SHP77 (cell line): ENCODE measurements at regions not wholly inside any gene's neighbourhood (a gene's known extent, or its start where the extent isn't known, plus 50 kb on each side); places are given as distances from the start of the nearest gene placed in this dataset.
"Not testable (repeated sequence)": the region's sequence is repeated elsewhere in the genome, so short reads cannot be mapped to it uniquely, and the experiment has no call there.

Source experiments
- DNase-seq, 2 experiments: peaks; one replicate each; lab custom pipeline; 2025; lab: John Stamatoyannopoulos, UW

DNA sequence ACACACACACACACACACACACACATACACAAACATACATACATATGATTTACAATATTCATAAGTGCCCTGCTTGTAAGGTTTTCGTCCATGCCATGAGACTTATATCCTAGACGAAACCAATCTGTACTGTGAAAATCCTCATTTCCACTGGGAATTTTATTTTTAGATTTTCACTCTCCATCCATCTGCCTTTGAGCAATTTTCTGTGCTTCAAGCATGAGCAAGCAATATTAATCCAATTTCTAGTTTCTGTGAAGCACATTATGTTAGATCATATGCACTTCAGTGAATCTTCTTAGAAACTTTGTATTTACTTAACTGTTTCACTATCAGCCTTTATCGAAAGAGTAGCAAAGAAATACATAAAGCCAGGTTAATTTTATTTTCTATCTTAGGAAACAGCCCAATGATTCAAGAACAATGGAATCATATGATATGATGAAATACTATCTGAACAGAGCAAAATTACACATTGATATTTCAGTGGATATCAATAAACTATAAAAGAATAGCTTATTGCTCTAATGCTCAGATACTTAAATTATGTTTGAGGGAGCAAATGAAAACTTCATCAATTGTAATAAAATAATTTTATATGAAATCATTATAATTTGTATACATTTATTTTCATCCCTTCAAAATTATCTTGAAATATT, 1100.7 kb upstream of the MIR17HG start:
- DNase-seq: no peak

DNA sequence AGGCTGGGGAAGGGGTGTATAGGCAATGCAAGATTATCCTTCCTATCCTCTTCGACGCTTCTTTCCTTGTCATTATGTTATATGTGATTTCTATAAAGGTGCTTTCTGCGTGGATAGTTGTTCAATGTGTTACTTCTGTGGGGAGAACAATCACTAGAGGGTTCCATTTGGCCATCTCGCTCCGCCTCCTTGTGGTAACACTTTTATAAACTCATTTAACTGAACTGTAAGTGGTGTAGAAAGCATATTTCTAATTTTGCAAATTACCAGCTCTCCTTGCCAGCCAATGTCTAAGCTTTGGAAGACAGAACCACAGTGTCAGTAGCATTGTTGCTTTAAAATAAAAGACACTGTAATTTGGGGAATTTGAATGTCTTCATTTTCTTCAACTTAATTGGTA, 1093.7 kb upstream of the MIR17HG start:
- no peak for DNase-seq

- no peak for DNase-seq
Measured at GRCh38 chr13:90254437-90254836, 1093.0 kb upstream of the MIR17HG start.

- no peak for DNase-seq
Measured at GRCh38 chr13:90256746-90257145, 1090.7 kb upstream of the MIR17HG start.

DNA sequence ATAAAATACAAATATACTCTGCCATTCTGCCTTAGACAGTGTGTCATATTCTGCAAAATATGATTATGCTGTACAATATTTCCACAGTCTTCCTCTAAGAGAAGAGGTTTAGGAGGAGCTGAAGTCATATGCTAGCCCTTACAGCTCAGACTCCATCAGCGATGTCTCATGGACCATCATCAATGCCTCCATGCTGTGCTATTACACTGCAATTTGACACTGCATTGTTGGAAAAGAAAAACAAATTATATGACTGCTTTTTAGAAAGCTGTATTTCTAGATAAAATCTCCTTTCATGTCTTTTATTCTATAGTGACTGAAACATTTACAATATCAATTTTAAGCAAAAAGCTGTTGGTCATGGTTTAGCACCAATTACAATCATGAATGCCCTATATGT, 1089.4 kb upstream of the MIR17HG start:
- no peak for DNase-seq

GRCh38 chr13:90261343-90261742, 1086.1 kb upstream of the MIR17HG start:
- DNase-seq: no peak

DNA sequence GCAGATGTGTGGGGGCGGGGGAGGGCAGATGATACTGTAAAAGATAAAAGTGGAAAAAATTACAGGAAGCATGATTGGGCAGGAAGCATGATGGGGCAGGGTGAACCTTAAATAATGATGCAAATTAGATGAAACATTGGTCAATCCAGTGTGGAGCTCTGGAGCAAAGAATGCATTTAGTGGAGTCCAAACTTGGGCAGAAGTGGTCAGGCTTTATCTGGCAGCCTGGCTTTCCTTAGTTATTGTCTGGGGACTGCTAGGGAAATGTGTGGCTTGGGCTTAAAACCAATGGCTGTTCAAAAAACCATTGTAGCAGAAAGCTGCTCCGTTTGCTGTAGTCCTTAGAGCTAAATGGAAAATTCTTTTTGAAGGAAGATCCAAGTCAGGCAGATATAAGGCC, 1077.3 kb upstream of the MIR17HG start:
- DNase-seq: no peak

DNA sequence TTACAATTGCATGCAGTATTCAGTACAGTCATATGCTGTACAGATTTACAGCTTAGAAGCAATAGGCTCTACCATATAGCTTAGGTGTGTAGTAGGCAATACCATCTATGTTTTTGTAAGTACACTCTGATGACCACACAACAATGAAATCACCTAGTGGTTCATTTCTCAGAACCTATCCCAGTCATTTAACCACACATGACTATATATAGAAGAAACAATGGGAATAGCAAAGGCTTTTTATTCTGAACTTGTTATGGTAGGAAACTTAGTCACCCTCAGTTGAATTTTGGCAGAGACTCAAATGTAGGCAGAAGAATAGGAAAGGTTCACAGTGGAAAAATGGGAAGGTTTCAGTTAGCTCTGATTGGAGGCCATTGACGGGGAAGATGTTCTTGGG, 1075.1 kb upstream of the MIR17HG start:
- DNase-seq: no peak

DNA sequence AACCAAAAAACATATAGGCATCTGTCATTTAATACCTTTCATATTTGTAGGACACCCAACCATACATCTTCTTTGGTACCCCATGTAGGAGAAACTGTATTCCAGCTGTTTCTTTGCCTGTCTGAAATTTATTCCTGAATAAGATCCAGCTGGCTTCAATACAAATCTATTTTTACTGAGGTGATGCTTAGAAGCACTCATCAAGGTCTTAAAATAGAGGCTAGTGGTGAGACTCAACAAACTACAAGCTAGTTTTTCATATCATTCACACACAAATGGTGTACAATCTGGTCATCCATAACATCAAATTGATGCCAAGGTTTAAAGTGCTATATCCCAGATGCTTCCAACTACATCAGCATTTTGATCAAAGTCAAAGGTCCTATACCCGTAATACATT, 1071.3 kb upstream of the MIR17HG start:
- no peak for DNase-seq

DNA sequence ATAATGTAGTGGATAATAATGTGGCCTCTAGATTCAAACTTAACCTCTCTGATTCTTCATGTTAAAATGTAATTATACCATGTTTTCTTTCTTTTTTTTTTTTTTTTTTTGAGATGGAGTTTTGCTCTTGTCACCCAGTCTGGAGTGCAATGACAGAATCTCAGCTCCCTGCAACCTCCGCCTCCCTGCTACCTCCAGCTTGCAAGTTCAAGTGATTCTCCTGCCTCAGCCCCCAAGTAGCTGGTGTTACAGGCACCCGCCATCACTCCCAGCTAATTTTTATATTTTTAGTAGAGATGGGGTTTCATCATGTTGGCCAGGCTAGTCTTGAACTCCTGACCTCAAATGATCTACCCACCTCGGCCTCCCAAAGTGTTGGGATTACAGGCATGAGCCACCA, 1069.3 kb upstream of the MIR17HG start:
- not testable (repeated sequence) for DNase-seq

DNA sequence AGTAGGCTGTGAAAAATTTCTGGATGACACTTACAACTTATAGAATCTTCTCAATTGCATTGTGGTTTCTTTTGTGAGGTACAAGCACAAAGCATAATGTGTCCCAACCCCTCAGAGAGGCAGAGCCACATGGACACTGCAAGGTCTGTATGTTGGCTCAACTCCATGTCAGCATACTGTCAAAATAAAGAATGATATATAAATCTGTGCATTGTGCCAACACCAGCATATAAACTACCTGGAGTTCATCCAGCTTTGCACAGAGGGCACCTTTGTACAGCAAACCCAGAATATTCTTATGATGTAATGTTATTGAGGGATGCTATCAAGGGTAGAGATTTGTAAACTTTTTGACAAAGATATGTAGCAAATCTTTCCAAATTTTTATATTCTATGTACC, 1065.8 kb upstream of the MIR17HG start:
- DNase-seq: peak; percentile 31 to 37

- DNase-seq: no peak
Measured at GRCh38 chr13:90287521-90287920, 1060.0 kb upstream of the MIR17HG start.

DNA sequence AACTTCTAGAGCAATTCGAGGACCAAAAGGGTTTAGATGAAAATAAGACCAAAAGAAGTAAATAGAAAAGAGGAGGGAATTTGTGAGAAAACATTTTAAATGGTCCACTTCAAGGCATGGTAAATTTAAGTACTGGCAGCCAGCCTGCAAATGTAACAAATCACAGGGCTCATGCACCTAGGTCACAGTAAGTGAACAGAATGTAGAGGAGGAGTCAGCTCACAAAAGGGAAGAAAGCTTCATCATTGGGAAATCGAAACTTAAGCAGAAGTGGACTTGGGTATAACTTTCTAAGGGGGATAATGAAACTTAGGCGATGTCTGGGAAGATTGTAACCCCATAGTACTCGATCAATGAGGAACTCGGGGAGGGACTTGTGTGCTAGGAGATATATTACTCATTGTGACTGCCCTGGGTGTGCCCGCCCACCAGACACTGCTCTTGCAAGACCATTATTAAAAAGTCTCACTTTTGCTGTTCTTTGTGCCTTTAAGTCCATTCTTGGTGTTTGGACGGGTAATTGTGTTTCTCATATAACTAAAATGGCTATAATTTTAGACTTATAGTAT, 1053.6 kb upstream of the MIR17HG start:
- DNase-seq: no peak

DNA sequence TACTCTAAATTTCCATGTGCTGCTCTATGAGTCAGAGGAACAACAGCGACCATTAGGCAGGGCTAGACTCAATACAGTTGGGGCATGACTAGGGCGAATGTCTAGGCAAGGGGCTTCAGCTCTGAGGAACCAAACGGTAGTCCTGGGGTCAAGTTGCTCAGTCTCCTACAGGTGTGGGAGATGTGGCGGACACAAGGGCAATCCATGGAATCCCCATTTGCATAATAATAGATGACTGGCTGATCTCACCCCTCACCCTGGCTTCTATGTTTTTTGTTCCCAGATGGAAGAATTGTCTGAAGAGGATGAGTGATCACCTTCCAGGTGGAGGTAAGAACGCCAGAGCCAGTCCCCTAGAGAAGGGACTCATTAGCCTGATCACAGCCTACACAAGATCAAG, 1048.2 kb upstream of the MIR17HG start:
- DNase-seq: no peak

DNA sequence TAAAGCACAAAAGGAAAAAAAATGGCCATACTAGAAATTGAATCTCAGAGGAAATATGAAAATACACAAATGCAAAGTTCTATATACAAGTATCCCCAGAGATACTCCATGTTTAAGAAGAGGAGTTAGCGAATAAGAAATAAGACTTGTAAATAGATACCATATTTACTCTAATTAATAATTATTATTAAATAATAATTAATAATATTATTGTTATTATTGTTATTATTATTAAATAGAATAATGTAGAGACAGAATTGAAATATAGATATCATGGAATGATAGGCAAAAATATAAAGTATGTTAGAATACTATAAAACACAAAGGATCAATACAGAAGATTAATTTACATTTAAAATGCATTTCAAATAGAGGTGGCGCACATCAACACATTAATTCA, 1047.5 kb upstream of the MIR17HG start:
- no peak for DNase-seq

DNA sequence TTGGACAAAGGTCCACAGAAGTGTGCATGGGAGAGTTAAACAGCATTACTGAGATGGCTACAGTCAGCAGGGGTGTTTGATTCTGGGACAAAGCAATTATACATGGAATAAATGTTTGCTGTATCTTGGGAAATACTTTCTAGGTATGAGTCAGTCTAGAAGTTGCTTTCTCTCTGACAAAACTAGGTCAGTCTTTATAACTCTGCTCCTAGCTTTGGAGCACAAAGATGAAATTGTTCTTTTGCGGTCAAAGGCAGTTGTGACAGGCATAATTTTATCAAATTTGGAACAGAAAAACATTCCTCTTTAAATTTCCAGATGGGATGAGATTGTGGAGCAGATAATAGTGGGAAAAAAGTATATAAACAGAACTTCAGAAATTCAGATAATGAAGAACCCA, 1045.4 kb upstream of the MIR17HG start:
- DNase-seq: no peak

DNA sequence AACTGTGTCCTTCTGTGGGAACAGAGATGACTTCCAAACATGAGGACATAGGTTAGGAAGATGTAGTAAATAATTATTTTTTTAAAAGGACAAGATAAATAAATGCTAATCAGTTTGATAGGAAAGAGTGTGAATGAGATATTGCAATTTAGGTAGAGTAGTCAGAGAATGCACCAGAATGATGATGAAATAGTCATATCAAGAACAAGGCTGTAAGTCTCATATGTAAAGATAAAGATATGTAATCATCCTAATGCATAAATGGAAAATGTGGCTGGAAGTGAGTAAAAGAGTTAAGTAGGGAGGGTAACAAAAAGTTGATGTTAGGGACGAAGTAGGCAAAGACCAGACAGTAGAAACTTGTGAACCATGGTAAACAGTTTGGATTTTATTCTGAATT, 1041.7 kb upstream of the MIR17HG start:
- DNase-seq: no peak

DNA sequence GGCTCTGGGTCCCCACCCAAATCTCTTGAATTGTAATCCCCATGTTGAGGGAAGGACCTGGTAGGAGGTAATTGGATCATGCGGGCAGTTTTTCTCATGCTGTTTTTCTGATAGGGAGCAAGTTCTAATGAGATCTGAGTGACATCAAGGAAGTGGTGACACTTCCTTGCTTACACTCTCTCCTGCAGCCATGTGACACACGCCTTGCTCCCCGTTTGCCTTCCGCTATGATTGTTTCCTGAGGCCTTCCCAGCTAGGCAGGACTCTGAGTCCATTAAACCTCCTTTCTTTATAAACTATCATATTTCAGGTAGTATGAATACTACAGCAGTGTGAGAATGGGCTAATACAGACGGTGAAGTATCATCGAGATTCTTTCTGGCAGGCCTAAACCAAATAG, 1040.4 kb upstream of the MIR17HG start:
- no peak for DNase-seq

- no peak for DNase-seq
Measured at GRCh38 chr13:90308249-90308648, 1039.2 kb upstream of the MIR17HG start.

DNA sequence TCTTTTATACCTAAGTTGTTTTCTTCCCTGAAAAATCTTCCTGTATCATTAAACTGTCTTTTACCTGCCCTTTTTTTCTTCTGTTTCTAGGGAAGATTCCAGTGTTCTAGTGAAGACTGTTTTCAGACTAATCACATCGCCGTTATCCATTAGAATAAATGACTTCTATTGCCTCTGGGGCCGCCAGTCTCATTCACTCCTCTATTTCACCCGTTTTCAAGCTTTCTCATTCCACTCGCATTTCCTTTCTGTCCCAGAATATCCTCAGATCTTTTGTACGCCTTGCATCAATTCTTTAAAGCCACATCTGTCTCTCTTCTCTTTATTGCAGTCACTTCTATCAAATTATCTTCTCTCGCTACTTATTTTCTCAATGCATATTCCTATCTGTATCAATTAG, 1035.6 kb upstream of the MIR17HG start:
- DNase-seq: no peak

GRCh38 chr13:90315061-90315460, 1032.4 kb upstream of the MIR17HG start:
- no peak for DNase-seq

GRCh38 chr13:90320664-90321063, 1026.8 kb upstream of the MIR17HG start:
- no peak for DNase-seq

DNA sequence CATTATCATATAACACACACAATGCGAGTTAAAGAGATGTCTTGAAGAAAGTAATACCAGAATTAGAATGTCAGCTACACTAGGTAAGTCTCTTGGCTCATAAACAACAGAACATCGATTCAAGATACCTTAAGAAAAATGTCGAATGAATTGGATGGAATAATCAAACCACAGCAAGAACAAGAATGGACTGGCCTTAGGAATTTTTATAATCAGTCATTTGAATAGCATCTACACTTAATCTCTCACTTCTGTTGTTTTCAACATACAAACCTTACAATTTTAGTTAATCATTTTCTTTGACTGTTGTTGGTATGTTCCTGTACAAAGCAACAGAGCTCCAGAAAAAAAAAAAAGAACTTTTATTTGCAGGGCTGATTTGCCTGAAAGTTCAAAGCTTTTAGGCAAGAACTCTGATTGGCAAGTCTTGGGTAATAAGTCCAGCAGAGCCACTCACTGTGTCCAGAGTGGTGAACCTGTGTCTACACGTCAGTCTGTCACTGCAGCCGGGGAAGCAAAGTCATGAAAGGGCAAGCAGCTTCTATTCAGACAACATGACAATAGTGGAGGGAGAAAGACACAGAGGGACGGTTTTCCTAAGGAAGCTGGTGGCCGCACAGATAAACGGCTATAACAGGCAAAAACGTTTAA, 1026.1 kb upstream of the MIR17HG start:
- DNase-seq: no peak

- DNase-seq: no peak
Measured at GRCh38 chr13:90329641-90330040, 1017.8 kb upstream of the MIR17HG start.
